Coronary artery (tissue), 2 donors: ENCODE measurements at regions not wholly inside any gene's neighbourhood (a gene's known extent, or its start where the extent isn't known, plus 50 kb on each side); places are given as distances from the start of the nearest gene placed in this dataset.

ENCODE experiments used
- DNase-seq: peaks from one replicate; pipeline ENCODE4 v3.0.0-alpha.2; 2017; ENCODE audit warnings: low spot score
- H3K27ac ChIP-seq, 2 donors: fragments of 200-600 bp; sonication (generic); one replicate each; pipeline ENCODE4 v1.5.1; 2016 to 2019
- H3K4me3 ChIP-seq: fragments of 200-600 bp; sonication (generic); 2 replicates; pipeline ENCODE4 v1.5.1; 2016; ENCODE audit warnings: mild to moderate bottlenecking, moderate library complexity
- TF ChIP-seq, protein P1 (sequence below): fragments of 200-600 bp; sonication (generic); IDR thresholded peaks from one replicate; pipeline ENCODE4 v1.5.1; 2019; ENCODE audit warnings: antibody characterized with exemption

DNA sequence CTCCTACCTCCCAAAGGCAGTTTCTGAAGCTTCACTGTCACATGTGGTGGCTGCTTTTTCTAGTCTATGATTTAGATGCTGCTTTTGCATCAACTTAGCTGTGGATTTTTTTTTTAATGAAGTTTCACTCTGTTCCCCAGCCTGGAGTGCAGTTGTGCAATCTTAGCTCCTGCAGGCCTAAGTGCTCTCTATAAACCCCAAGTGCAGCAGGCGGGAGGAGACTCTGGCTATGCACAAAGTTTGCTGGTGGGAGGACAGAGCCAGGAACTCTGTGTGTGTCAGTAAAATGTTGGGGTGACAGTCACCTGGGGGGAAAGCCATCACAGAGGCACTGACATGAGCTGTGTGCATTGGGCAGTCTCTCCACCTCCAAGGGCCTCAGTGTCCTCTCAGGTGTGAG, 138.8 kb upstream of the FAM20C start:
- Histone ChIP-seq H3K27ac (no peak overlapping the region), H3K4me3 (no peak overlapping the region)
- no peak for DNase-seq
- TF ChIP-seq, protein P1, sequence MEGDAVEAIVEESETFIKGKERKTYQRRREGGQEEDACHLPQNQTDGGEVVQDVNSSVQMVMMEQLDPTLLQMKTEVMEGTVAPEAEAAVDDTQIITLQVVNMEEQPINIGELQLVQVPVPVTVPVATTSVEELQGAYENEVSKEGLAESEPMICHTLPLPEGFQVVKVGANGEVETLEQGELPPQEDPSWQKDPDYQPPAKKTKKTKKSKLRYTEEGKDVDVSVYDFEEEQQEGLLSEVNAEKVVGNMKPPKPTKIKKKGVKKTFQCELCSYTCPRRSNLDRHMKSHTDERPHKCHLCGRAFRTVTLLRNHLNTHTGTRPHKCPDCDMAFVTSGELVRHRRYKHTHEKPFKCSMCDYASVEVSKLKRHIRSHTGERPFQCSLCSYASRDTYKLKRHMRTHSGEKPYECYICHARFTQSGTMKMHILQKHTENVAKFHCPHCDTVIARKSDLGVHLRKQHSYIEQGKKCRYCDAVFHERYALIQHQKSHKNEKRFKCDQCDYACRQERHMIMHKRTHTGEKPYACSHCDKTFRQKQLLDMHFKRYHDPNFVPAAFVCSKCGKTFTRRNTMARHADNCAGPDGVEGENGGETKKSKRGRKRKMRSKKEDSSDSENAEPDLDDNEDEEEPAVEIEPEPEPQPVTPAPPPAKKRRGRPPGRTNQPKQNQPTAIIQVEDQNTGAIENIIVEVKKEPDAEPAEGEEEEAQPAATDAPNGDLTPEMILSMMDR = no peak

DNA sequence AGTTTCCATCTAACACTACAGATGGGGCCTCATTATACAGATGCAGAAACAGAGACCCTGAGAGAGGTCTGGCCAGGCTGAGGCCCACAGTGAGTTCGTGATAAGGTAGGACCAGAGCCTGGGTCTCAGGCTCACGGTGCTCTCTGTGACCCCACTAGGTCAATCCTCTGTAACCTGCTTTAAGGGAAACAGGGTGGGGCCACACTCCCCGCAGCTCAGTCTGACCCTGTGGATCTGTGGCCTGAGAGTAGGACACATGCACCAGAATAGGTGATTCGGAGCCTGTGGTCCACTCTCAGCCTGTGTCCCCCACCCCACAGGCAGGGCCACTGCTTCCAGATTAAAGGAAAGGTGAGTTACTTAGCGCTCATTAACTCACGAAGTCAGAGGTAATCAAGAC, 137.8 kb upstream of the FAM20C start:
- DNase-seq = no peak
- Histone ChIP-seq H3K27ac (no peak overlapping the region), H3K4me3 (no peak overlapping the region)
- TF ChIP-seq, protein P1 = no peak

DNA sequence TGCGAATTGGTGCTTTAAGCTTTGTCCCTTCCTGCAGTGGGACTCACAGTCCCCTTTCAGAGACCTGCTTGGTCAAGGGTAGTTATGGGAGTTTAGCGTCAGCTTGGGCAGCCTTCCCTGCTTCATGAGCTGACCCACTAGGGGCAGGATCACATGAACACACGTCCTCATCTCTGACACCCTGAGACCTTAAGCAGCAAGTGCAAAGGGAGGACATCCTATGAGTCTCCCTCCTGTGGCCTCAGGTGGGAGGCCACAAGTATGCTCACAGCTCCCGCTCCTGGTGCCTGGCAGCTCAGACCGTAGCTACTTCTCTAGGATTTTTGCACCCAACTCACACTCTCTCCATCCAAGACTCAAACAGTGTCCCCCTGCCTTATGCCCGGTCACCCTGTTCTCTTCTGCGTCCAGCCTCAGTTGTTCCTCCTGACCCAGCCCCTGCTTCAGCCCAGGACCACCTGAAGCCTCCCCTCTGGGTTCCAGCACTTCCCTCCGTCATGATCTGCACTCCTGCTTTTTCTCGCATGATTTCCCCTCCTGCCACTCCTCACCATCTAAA, 136.6 kb upstream of the FAM20C start:
- TF ChIP-seq, protein P1 = no peak
- no peak overlapping the region for H3K4me3 ChIP-seq

DNA sequence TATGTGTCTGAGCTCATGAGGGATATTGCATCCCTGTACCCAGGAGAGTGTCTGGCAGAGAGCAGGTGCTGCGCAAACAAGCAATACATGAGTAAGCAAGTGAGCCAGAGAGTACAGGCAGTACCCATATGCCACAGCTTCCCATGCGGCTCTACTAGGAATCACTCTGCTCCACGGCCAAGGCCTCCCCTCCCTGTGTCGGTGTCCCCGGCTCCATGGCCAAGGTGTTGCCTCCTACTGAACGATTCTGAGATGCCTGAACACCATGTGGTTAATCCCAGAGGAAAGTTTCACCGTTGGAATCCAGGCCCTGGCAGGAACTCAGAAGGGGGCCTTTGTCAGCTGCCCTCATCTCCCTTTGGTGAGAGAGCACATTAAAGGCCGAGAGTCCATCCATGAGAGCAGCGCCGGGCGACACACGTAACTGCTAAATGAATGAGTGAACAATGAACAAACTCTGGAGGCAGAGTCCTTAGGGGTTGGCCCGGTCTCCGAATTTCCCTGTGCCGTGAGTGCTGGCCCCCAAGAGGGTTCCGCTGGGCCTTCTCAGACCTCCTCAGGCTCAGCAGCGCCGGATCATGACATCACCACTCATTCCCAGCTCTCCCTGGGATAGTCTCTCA, 136.0 kb upstream of the FAM20C start:
- Histone ChIP-seq H3K4me3 (no peak overlapping the region), H3K27ac (no peak overlapping the region)
- DNase-seq = no peak
- TF ChIP-seq, protein P1 = no peak

More for the DNA sequence above, 136.6 kb upstream of the FAM20C start:
- H3K27ac ChIP-seq = no peak overlapping the region
- DNase-seq = no peak

DNA sequence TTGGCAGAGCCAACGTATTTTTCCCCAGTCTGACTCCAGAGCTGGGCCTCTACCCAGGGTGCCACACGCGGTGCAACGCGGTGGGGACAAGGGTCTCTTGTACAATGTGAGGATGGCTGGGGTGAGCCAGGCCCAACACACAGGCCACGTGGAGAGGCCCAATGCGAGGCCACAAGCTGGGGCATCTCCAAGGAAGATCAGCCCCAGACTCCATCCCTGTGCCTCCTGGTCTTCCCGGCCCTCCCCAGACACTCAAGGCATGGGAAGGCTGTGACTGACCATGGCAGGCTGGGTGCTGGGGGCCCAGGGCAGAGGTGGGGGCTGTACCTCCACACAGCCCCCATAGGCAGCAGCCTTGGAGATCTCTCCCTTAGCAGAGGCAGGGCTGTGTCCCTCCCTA, 135.3 kb upstream of the FAM20C start:
- no peak overlapping the region for H3K4me3 ChIP-seq
- TF ChIP-seq, protein P1 = no peak
- no peak overlapping the region for H3K27ac ChIP-seq
- no peak for DNase-seq

DNA sequence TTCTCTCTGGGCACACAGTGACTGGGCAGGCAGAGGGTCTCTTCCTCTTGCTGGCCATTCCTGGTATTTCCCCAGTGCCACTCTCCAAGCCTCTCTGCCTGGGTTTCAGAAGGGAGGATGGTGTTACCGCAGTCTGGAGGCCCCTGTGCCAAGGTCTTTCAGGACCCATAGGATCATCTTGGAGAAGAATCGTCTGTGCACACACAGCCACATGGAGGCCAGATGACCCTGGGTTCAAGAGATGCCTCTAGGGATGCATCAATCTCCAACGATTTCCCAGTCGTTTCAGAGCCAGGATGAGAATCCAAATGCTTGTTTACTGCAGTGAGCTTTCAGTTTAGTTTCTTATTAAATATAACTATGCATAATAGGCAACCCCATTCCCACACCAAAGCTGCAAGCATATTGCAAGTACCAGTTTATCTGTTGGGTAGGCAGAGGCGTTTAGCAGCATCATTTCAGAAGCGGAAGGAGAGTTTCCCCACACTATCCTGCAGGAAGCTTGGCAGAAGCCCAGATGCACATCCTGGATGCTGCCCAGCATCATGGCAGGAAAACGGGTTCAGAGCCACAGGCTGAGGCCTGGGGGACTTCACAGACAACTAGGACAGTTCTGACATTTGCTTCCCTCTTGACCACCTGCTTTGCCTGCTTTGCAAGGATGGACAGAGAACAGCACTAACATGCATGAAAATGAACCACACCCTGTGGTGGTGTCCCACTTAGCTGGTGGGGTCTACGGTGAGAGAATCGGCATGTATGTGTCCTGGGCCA, 134.7 kb upstream of the FAM20C start:
- no peak overlapping the region for H3K4me3 ChIP-seq
- TF ChIP-seq, protein P1 = no peak
- H3K27ac ChIP-seq = no peak overlapping the region
- DNase-seq = no peak
